GM21381 (cell line): ENCODE measurements at regions not wholly inside any gene's neighbourhood (a gene's known extent, or its start where the extent isn't known, plus 50 kb on each side); places are given as distances from the start of the nearest gene placed in this dataset.
"Not testable (repeated sequence)": the region's sequence is repeated elsewhere in the genome, so short reads cannot be mapped to it uniquely, and the experiment has no call there.

ENCODE experiments used
- ATAC-seq: cut with Tn5 transposase; IDR thresholded peaks from one replicate; pipeline ENCODE4 v1.9.1; 2021; ENCODE audit warnings: mild to moderate bottlenecking, moderate library complexity; ENCODE audit not compliant: unreplicated experiment

- no peak for ATAC-seq
These were observed 408.7 kb upstream of the TCF4 start for GRCh38 chr18:55996717-55997116.

DNA sequence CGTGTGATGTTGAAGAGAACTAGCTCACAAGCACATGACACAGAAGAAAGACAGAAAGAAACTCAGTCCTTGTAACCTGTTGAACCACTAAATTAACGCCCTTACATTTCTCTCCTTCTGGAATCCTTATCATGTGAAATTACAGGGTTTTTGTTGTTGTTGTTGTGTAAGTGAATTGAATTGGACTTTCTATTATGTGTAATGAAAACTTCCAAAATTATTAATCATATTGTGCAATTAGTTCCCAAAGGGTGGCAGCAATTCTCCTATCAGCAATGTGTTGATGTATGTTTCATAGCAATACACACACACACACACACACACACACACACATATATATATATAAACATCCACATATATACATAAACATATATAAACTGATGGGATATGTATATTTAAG, 402.2 kb upstream of the TCF4 start:
- no peak for ATAC-seq

GRCh38 chr18:55988537-55988936, 400.5 kb upstream of the TCF4 start:
- ATAC-seq: no peak

DNA sequence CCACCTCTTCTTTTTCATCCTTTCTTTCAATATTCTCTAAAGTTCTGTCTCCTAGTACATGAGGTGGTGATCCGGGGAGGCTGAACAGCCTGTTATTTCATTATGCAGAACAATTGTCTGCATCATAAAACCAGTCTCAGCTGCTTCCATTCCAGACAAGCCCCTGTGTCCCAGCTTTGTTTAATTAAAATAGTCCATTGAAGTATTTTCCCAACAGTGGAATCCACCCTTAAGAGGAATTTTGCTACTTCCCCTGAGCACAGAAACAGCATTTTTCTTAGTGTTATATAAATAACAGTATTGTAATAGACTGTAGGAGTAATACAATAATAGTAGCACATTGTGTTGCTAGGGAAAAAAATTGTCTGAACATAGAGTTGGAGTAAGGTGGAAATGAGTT, 395.4 kb upstream of the TCF4 start:
- ATAC-seq: no peak

DNA sequence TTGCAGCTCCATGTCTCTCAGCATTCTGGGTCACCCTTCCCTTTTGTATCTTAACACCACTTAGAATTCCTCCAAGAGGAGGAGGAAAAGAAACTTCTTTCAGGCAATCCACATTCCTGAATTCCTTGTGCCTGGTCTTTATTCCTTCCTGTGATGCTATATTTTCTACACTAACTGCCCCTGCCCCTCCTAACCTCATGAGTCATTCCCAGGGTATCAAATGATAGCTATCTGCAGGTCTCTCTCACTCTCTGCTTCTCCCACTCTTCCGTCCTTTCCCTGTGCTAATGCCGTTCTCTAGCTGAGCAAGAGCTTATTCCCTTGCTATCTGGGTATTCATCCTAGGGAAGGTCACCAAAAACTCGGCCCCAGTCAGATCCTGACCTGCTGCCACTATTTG, 395.0 kb upstream of the TCF4 start:
- no peak for ATAC-seq

DNA sequence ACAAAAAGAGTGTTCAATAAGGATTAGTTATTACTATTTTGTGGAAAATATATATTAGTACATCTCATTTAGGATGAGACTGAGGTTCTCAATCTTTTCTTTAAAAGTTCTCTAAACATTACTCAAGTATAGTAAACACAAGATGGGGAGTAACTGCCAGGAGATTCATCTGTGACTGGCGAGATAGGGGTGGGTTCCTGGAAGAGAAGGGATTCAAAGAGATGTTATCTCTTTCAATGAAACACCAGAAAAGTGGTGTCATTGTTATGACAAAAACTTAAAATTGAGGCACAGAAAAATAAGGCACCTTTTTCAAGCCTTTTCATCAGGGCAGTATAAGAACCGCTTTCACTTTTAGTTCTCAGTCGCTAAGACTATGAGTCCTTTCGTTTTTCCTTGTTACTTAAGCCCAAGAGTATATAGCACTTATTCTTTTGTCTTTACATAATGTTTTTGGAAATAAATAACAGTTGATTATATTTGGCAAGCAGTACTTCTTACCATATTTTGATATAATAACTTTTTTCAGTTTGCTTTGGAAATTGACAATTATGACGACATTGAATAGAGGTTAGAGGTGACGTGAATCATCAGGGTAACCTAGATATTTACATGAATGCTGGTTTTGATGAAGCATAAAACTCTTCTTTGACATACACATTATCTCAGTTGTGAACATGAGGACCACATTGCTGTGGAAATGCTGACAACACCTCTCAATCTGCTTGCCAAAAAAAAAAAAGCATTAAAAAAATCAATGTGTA, 393.9 kb upstream of the TCF4 start:
- no peak for ATAC-seq

GRCh38 chr18:55974521-55974920, 386.5 kb upstream of the TCF4 start:
- no peak for ATAC-seq

- ATAC-seq: no peak
These were observed 380.6 kb upstream of the TCF4 start for GRCh38 chr18:55968550-55968949.

DNA sequence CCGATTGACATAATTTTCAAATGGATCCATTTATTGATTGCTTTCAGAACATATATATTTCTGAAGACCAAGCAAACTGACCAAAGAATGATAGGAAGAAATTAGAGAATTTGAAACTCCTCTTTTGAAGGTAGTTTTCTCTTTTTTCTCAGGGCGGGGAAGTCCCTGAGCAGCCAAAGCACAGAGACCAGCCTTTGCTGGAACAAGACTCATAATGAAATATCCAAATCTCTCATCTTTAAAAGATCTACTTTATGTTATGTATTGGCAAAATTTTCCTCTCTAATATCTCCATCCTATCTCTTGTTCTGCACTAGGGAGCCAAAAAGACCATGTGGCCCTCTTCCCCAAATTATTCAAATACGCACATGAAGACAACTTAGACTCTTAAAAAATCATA, 379.0 kb upstream of the TCF4 start:
- ATAC-seq: no peak

DNA sequence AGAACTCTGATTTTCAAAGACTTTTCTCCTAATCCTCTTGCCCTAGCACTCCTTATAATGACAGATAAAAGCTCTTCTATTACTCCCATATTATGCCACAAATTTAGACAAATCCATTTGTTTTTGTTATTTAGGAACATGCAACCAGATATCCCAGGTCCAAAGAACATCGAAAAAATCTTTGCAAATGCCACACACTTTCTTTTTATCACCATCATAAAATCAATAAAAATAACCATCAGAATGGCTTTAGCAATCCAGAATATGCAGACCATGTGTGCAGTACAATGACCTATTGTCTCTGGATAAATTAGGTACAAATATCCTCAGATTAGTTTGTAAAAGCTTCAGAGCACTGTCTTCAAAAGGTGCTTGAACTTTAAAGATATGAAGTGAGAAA, 376.2 kb upstream of the TCF4 start:
- ATAC-seq: no peak

- ATAC-seq: no peak
These were observed 365.3 kb upstream of the TCF4 start for GRCh38 chr18:55953326-55953725.

DNA sequence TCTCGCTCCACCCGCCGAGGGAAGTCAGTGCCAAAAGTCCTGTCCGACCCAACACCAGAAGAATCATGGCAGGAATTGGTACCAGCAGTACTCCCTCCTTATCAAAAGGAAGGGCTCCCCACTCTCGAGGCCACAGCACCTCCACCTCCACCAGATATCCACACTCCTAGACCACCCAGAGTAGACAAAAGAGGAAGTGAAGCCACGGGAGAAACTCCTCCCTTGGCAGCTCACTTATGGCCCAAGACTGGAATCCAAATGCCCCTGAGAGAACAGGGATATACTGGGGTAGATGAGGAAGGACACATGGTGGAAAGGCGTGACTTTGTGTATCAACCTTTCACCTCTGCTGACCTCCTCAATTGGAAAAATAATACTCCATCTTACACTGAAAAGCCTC, 363.7 kb upstream of the TCF4 start:
- ATAC-seq: not testable (repeated sequence)

GRCh38 chr18:55950379-55951166, 362.6 kb upstream of the TCF4 start:
- no peak for ATAC-seq

DNA sequence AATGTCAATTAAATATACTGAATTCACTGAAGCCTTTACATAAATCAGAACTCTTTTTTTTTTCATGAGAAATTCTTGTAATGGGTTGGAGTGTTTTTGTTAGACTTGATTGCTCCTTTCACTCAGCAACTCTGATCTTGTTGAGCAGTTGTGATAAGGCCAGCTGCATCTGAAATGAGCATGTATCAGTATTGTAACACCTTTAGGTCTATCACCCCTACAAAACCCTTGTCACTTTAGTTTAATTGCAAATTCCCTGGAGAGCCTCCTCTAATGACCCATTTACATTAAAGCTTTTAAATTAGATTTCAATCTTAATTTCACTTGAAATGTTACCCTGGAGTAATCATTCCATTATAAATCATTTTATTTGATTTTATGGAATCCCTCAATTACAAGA, 346.8 kb upstream of the TCF4 start:
- ATAC-seq: no peak

GRCh38 chr18:55932675-55933074, 344.7 kb upstream of the TCF4 start:
- no peak for ATAC-seq

- ATAC-seq: no peak
These were observed 339.8 kb upstream of the TCF4 start for GRCh38 chr18:55927831-55928230.

DNA sequence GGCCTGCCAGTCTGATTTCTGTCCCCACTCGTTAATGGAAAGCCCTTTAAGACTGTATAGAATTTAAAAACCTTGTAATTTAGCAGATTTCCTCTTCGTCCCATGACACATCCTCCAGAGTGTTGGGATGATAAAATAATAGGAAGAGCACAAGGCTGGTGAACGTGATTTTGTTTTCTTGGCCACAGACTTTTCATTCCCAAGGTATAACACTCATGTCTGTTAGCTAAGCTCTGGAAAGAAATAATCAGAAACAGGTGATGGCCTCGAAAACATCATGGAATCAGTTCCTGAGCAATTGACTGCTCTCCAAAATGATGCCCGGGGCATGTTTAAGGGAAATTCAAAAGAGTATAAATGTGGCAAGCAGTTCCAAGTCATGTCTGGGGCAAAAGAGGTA, 337.8 kb upstream of the TCF4 start:
- no peak for ATAC-seq

GRCh38 chr18:55920063-55920462, 332.1 kb upstream of the TCF4 start:
- ATAC-seq: no peak

- ATAC-seq: no peak
These were observed 330.5 kb upstream of the TCF4 start for GRCh38 chr18:55918444-55918843.

GRCh38 chr18:55912919-55913318, 324.9 kb upstream of the TCF4 start:
- ATAC-seq: no peak

DNA sequence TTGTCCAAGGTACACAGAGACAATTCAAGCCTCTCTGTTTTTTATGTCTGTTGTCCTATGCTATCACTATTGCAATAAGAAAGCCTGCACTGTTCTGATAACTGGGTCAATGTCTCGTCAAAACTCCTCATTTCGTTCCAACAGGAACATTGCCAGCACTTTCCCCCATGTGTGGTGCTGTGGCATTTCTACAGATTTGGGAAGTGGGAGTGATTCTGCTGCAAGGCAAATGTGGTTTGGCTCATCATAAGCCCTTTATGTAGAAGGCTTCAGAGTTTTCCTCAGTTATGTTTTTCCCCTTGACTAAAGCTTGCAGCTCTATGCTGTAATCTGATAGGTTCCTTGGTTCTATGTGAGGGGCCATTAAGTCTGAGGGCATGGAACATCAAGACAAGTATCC, 324.1 kb upstream of the TCF4 start:
- ATAC-seq: no peak

GRCh38 chr18:55910296-55910695, 322.3 kb upstream of the TCF4 start:
- ATAC-seq: no peak
